ENCODE measurements at regions not wholly inside any gene's neighbourhood (a gene's known extent, or its start where the extent isn't known, plus 50 kb on each side); places are given as distances from the start of the nearest gene placed in this dataset.

DNA sequence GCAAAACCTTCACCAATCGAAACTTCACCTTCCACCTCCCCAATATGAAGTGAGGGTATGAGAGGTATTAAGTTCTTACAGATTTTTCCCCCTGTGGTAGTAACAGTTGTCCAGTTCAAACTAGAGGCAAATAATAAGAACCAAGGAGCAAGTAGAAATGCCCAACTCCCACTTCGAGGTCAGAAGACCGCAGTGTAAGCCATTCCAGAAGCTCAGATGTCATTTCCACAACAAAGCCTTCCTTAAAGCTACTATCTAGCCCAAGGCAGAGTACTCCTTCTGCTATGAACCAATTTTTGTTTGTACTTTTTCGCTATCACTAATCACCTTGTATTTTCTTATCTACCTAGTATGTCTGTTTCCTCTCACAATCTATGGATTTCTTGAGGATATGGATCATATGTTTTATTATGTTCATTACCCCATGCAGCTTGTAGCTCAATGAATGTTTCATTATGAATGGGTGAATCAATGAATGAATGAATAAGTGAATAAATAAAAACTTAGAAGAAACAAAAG lies 235.7 kb upstream of the KCNMB2 start:
- no peak overlapping the region for H3K27ac ChIP-seq (ENCODE audit: low read depth, low read length)
- H3K27me3 ChIP-seq (ENCODE audit: control insufficient read depth, insufficient read depth, low read length) = no peaks in the 10 kb centered on the region
- no peaks in the 10 kb centered on the region for H3K36me3 ChIP-seq (ENCODE audit: control insufficient read depth, insufficient read depth, low read length)
- no peaks in the 10 kb centered on the region for H3K4me1 ChIP-seq (ENCODE audit: control insufficient read depth, insufficient read depth, low read length)
- no peaks in the 10 kb centered on the region for H3K9me3 ChIP-seq (ENCODE audit: control insufficient read depth, insufficient read depth, low read length)
- DNase-seq (ENCODE audit: low read depth in 4 of 6, low spot score in 6 of 6) = no peak
- 94% methylated on average over 2 of the region's 4 CpGs for WGBS (ENCODE audit: insufficient coverage)
- no peak overlapping the region for H3K4me3 ChIP-seq (ENCODE audit: low read depth, low read length)

DNA sequence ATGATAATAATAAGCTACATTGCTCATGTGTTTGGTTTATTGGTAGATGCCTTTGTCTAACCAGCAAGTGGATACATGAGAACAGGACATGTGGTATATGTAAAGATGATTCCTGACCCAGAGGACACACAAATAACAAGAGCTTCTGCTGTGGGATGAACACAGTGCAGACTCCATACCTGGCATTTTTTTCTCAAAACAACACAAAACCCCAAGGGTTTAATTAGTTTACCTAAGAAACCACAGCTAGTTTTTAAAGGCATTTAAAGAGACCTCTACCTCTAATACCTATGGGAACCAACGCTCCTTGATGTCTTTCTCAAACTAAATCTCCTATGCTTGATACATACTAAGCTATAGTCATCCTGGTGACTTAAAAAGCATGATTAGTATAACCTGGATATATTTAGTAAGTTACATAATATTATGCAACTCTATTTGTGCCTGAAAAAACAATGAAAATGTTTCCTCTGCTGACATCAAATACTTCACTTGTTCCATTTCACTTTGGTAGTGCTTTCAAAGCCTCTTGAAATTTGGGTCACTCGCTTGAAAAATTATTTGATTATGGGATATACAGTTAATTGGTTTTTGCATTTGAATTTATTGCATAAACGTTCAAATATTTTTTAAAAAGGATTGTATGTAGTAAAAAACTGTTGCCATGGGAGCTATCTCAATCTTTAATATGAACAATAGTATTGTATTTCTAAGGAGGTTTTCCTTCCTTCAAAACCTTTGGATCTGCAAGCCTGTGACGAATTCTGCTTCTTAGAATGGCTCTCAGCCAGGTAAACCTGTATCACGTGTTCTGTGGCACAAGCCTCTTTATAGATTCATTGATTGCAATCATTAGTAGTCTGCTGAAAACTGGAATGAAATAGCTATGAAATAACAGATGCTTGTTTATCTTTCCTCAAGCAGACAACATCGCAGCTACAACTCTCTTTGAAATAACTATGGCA lies 233.0 kb upstream of the KCNMB2 start:
- WGBS (ENCODE audit: insufficient coverage) = 83% methylated on average over 1 of the region's 6 CpGs
- no peak for DNase-seq (ENCODE audit: low read depth in 4 of 6, low spot score in 6 of 6)
- H3K9me3 ChIP-seq (ENCODE audit: control insufficient read depth, insufficient read depth, low read length) = no peaks in the 10 kb centered on the region
- no peak overlapping the region for H3K4me3 ChIP-seq (ENCODE audit: low read depth, low read length)
- no peak overlapping the region for H3K27ac ChIP-seq (ENCODE audit: low read depth, low read length)
- no peaks in the 10 kb centered on the region for H3K27me3 ChIP-seq (ENCODE audit: control insufficient read depth, insufficient read depth, low read length)
- no peaks in the 10 kb centered on the region for H3K4me1 ChIP-seq (ENCODE audit: control insufficient read depth, insufficient read depth, low read length)
- no peaks in the 10 kb centered on the region for H3K36me3 ChIP-seq (ENCODE audit: control insufficient read depth, insufficient read depth, low read length)

DNA sequence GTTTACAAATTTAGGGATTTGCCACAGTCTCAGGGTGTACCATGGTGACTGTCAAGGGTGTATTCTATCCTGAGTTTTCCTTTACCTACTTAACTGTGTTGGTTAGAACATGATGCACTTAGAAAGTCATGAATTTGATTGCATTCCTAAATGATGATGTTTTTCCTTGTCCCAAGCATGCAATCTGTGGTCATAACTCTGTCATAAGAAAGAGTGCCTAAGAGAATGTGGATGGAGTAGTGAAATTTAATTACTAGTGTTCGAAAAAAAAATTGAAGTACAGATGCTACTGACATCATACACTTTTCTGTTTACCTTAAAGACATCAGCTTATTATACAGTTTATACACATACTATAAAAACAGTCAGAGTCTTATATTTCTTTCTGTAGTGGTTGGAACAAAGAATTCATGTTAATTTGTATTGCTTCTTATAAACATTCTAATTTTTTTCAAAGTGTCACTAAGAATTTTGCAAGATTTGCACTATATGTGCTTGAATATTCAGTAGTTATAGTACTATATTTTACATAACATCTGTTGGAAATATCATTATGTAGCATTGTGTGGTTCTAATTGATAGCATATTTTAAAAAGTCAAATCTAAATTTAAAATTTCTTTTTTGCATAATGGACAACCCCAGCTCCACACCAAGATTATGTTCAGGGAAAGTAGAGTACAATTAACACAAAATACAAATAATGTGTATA lies 231.3 kb upstream of the KCNMB2 start:
- Histone ChIP-seq H3K27me3 (ENCODE audit: control insufficient read depth, insufficient read depth, low read length) (no peaks in the 10 kb centered on the region), H3K9me3 (ENCODE audit: control insufficient read depth, insufficient read depth, low read length) (no peaks in the 10 kb centered on the region), H3K4me3 (ENCODE audit: low read depth, low read length) (no peak overlapping the region), H3K4me1 (ENCODE audit: control insufficient read depth, insufficient read depth, low read length) (no peaks in the 10 kb centered on the region), H3K36me3 (ENCODE audit: control insufficient read depth, insufficient read depth, low read length) (no peaks in the 10 kb centered on the region), H3K27ac (ENCODE audit: low read depth, low read length) (no peak overlapping the region)
- no peak for DNase-seq (ENCODE audit: low read depth in 4 of 6, low spot score in 6 of 6)
- no CpG with 5 or more reads among the region's 1 CpG for whole genome bisulfite sequencing (ENCODE audit: insufficient coverage)

DNA sequence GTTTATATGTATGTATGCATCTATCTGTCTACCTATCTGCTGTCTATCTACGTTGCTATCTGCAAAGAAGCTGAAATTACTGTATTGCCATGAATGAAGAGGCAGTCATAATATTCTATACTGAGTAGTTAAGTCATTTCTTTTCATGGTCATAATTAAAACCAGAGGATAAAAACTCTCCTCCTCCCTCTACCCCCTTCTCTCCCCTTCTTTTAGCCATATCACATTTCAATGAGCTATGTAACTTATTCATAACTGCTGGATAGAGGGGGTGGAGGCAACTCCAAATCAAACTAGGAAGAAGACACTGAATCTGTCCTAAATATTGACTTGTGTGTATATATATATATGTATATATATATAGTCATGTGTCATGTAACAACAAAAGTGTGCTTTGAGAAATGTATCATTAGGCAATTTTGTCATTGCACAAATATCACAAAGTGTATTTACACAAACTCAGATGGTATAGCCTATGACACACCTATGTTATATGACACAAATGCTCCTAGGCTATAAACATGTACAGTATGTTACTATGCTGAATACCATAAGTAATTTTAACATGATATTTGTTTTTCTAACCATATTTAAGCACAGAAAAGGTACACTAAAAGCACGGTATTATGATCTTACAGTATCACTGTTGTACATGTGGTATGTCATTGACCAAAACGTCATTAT lies 229.7 kb upstream of the KCNMB2 start:
- WGBS (ENCODE audit: insufficient coverage) = no CpG with 5 or more reads among the region's 3 CpGs
- Histone ChIP-seq H3K36me3 (ENCODE audit: control insufficient read depth, insufficient read depth, low read length) (no peaks in the 10 kb centered on the region), H3K4me3 (ENCODE audit: low read depth, low read length) (no peak overlapping the region), H3K9me3 (ENCODE audit: control insufficient read depth, insufficient read depth, low read length) (no peaks in the 10 kb centered on the region), H3K27me3 (ENCODE audit: control insufficient read depth, insufficient read depth, low read length) (no peaks in the 10 kb centered on the region), H3K4me1 (ENCODE audit: control insufficient read depth, insufficient read depth, low read length) (no peaks in the 10 kb centered on the region), H3K27ac (ENCODE audit: low read depth, low read length) (no peak overlapping the region)
- no peak for DNase-seq (ENCODE audit: low read depth in 4 of 6, low spot score in 6 of 6)

DNA sequence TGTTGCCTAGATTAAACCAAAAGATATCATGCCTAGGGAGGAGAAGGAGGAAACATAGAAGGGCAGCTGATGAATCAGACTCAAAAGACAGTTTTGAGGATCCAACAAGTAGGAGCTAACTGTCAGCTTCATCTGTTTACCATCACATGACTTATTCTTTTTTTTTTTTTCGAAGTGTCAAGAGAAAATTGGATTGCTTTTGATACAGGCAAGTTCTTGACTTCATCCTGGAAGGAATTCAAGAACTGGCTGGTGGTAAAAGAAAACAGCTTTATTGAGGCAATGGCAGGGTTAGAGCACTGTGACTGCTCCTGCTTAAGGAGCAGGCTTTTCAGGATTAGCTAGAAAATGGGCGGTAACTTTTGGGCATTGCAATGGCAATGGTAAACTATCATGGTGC lies 227.5 kb upstream of the KCNMB2 start:
- 94% methylated on average over 2 of the region's 2 CpGs for WGBS (ENCODE audit: insufficient coverage)
- H3K4me3 ChIP-seq (ENCODE audit: low read depth, low read length) = no peak overlapping the region
- H3K36me3 ChIP-seq (ENCODE audit: control insufficient read depth, insufficient read depth, low read length) = no peaks in the 10 kb centered on the region
- H3K27ac ChIP-seq (ENCODE audit: low read depth, low read length) = no peak overlapping the region
- no peaks in the 10 kb centered on the region for H3K4me1 ChIP-seq (ENCODE audit: control insufficient read depth, insufficient read depth, low read length)
- peak in 1 of 6 donors; percentile 63 for DNase-seq (ENCODE audit: low read depth in 4 of 6, low spot score in 6 of 6)
- H3K9me3 ChIP-seq (ENCODE audit: control insufficient read depth, insufficient read depth, low read length) = no peaks in the 10 kb centered on the region
- no peaks in the 10 kb centered on the region for H3K27me3 ChIP-seq (ENCODE audit: control insufficient read depth, insufficient read depth, low read length)

DNA sequence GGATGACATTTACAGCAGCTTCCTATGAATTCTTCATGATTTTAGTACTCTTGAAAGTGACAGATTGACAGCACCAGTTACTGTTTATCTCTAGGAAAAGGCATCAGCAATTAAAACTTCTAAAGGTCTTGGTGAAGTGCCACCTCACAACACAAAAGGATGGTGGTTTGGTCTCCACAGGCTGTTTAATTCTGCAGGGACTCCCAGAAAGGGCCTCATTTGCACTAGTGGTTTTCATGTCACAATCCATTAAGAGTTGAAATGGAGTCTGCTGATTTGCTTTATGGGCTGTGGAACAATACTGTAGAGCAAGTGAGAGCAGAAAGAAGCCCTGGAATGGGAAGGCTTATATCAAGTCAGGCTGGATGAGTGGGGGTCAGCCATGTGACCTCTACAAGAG lies 225.3 kb upstream of the KCNMB2 start:
- peak in 1 of 6 donors; percentile 68 for DNase-seq (ENCODE audit: low read depth in 4 of 6, low spot score in 6 of 6)
- H3K27me3 ChIP-seq (ENCODE audit: control insufficient read depth, insufficient read depth, low read length) = no peaks in the 10 kb centered on the region

DNA sequence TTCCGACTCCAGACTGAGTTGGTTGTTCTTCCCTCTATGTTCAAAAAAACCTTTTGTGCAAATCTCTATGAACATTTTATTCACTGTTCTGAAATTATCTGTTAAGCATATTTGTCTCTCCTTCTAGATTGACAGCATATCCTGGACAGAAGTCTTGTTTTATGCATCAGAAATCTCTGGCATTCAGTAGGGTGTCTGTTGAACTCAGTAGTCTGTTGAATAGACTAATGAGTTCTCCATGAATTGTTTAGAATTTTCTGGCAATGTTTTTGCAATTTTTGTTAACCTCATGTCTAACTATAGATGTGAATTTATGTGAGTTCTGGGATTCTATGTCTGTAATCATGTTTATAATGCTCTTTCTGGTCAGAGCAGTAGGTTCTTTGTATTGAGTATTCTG lies 222.5 kb upstream of the KCNMB2 start:
- peak in 1 of 6 donors; percentile 64 for DNase-seq (ENCODE audit: low read depth in 4 of 6, low spot score in 6 of 6)
- WGBS (ENCODE audit: insufficient coverage) = no CpG with 5 or more reads among the region's 1 CpG
- H3K27ac ChIP-seq (ENCODE audit: low read depth, low read length) = no peak overlapping the region

More for the DNA sequence above, 225.3 kb upstream of the KCNMB2 start:
- Histone ChIP-seq H3K36me3 (ENCODE audit: control insufficient read depth, insufficient read depth, low read length) (no peaks in the 10 kb centered on the region), H3K27ac (ENCODE audit: low read depth, low read length) (no peak overlapping the region), H3K4me1 (ENCODE audit: control insufficient read depth, insufficient read depth, low read length) (no peaks in the 10 kb centered on the region), H3K9me3 (ENCODE audit: control insufficient read depth, insufficient read depth, low read length) (no peaks in the 10 kb centered on the region), H3K4me3 (ENCODE audit: low read depth, low read length) (no peak overlapping the region)

DNA sequence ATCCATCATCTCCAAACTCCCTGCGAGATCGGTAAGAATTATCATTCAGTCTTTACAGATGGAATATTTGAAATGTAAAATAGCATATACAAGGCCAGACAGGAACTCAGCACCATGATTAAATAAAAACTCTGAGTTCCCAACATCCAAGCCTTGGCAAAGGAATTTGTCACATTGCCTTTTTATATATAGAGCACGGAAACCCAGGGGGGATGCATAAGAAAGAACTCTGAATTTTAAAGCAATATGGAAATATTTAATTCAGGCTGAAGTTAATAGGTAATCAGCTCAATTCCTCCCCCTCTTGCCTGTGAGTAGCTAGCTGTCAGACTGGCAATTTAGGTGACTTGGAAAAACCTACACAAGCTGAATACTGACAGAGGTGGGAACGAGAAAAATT lies 217.9 kb upstream of the KCNMB2 start:
- no CpG with 5 or more reads among the region's 4 CpGs for WGBS (ENCODE audit: insufficient coverage)
- no peaks in the 10 kb centered on the region for H3K27me3 ChIP-seq (ENCODE audit: control insufficient read depth, insufficient read depth, low read length)
- no peak overlapping the region for H3K4me3 ChIP-seq (ENCODE audit: low read depth, low read length)
- DNase-seq (ENCODE audit: low read depth in 4 of 6, low spot score in 6 of 6) = peak in 2 of 6 donors; percentile 37 to 87
- H3K36me3 ChIP-seq (ENCODE audit: control insufficient read depth, insufficient read depth, low read length) = no peaks in the 10 kb centered on the region
- H3K4me1 ChIP-seq (ENCODE audit: control insufficient read depth, insufficient read depth, low read length) = peaks cover 6% of the 10 kb centered on the region
- H3K9me3 ChIP-seq (ENCODE audit: control insufficient read depth, insufficient read depth, low read length) = no peaks in the 10 kb centered on the region
- no peak overlapping the region for H3K27ac ChIP-seq (ENCODE audit: low read depth, low read length)

More for the DNA sequence above, 222.5 kb upstream of the KCNMB2 start:
- H3K27me3 ChIP-seq (ENCODE audit: control insufficient read depth, insufficient read depth, low read length) = no peaks in the 10 kb centered on the region
- H3K36me3 ChIP-seq (ENCODE audit: control insufficient read depth, insufficient read depth, low read length) = no peaks in the 10 kb centered on the region
- no peak overlapping the region for H3K4me3 ChIP-seq (ENCODE audit: low read depth, low read length)
- no peaks in the 10 kb centered on the region for H3K9me3 ChIP-seq (ENCODE audit: control insufficient read depth, insufficient read depth, low read length)
- no peaks in the 10 kb centered on the region for H3K4me1 ChIP-seq (ENCODE audit: control insufficient read depth, insufficient read depth, low read length)

DNA sequence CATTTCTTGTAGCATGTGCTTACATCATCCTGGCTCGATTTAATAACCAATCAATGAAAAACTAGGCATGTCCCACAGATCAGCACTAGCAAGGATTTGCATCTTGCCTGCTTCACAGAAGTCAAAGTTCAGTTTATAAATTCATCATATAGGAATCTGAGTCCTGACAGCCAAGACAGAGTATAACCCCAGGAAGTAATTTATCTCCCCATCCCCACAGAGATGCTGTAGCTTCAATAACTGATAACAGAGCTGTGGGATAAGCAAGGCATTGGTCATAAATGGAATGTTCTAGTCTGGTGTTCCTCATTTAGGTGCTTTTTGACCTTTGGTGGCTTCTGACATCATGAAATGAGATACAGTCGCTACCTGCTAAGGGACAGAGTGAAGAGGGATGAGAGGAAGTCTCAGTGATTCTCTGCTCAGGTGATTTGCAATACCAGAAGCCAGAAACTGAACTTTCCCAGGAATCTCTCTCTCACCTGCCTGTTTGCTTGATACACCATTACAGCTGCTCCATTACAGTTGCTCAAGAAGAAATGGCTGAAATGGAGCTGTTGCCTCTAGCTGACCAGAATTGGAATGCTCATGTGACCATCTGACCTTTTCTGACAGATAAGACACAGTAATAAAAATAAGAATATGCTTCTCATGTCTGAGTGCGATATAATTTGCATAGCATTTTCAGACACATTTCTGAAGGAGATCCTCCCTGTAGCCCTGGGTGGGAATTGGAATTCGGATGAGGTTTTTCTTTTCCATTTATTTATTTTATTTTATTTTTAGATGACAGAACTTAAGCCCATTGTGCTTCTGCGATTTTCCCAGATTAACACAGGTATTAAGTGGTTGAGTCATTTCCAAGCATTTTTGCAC lies 217.1 kb upstream of the KCNMB2 start:
- 94% methylated on average over 2 of the region's 5 CpGs for WGBS (ENCODE audit: insufficient coverage)
- no peaks in the 10 kb centered on the region for H3K9me3 ChIP-seq (ENCODE audit: control insufficient read depth, insufficient read depth, low read length)
- DNase-seq (ENCODE audit: low read depth in 4 of 6, low spot score in 6 of 6) = no peak
- H3K36me3 ChIP-seq (ENCODE audit: control insufficient read depth, insufficient read depth, low read length) = no peaks in the 10 kb centered on the region
- H3K4me1 ChIP-seq (ENCODE audit: control insufficient read depth, insufficient read depth, low read length) = peaks cover 6% of the 10 kb centered on the region
- H3K27me3 ChIP-seq (ENCODE audit: control insufficient read depth, insufficient read depth, low read length) = no peaks in the 10 kb centered on the region
- no peak overlapping the region for H3K27ac ChIP-seq (ENCODE audit: low read depth, low read length)
- no peak overlapping the region for H3K4me3 ChIP-seq (ENCODE audit: low read depth, low read length)
